Activated T-cell treated with anti-CD3 and anti-CD28 coated beads, Interleukin-2, amount 50 U/mL, for 24 hours (primary cell): ENCODE measurements at regions not wholly inside any gene's neighbourhood (a gene's known extent, or its start where the extent isn't known, plus 50 kb on each side); places are given as distances from the start of the nearest gene placed in this dataset.
A peak's percentile ranks its signal among the peaks of the same experiment; 100 is the strongest.

Experiments used
- DNase-seq: peaks from one replicate; pipeline ENCODE4 v3.0.0-alpha.2; 2020
- H3K27ac Mint-ChIP-seq: 2 replicates; pipeline ENCODE4 v1.8.0; 2020; ENCODE audit warnings: mild to moderate bottlenecking, mixed read lengths
- H3K27me3 Mint-ChIP-seq: 2 replicates; pipeline ENCODE4 v1.8.0; 2020; ENCODE audit warnings: mixed read lengths
- H3K36me3 Mint-ChIP-seq: 2 replicates; pipeline ENCODE4 v1.8.0; 2020; ENCODE audit warnings: low read depth, mixed read lengths
- H3K4me1 Mint-ChIP-seq: 2 replicates; pipeline ENCODE4 v1.8.0; 2020; ENCODE audit warnings: low read depth, mixed read lengths
- H3K4me3 Mint-ChIP-seq: 2 replicates; pipeline ENCODE4 v1.8.0; 2020; ENCODE audit warnings: mild to moderate bottlenecking, moderate library complexity, mixed read lengths
- H3K9me3 Mint-ChIP-seq: 2 replicates; pipeline ENCODE4 v1.8.0; 2020; ENCODE audit warnings: mixed read lengths

- no peak overlapping the region for H3K4me3 Mint-ChIP-seq
- H3K27ac Mint-ChIP-seq = no peak overlapping the region
- no peaks in the 10 kb centered on the region for H3K27me3 Mint-ChIP-seq
- no peaks in the 10 kb centered on the region for H3K36me3 Mint-ChIP-seq
- no peak for DNase-seq
- H3K4me1 Mint-ChIP-seq = no peaks in the 10 kb centered on the region
- no peaks in the 10 kb centered on the region for H3K9me3 Mint-ChIP-seq
Measured at GRCh38 chr2:24439971-24440340, 51.1 kb upstream of the NCOA1 start.

GRCh38 chr2:24439280-24439970 is 51.6 kb upstream of the NCOA1 start:
- Mint-ChIP-seq H3K27me3 (no peaks in the 10 kb centered on the region), H3K9me3 (no peaks in the 10 kb centered on the region), H3K4me1 (no peaks in the 10 kb centered on the region), H3K36me3 (no peaks in the 10 kb centered on the region), H3K4me3 (no peak overlapping the region), H3K27ac (no peak overlapping the region)
- DNase-seq = no peak

- Mint-ChIP-seq H3K4me1 (no peaks in the 10 kb centered on the region), H3K36me3 (no peaks in the 10 kb centered on the region), H3K27me3 (no peaks in the 10 kb centered on the region), H3K4me3 (no peak overlapping the region), H3K27ac (no peak overlapping the region), H3K9me3 (no peaks in the 10 kb centered on the region)
- DNase-seq = no peak
Measured at GRCh38 chr2:24438106-24438505, 52.9 kb upstream of the NCOA1 start.

- H3K4me3 Mint-ChIP-seq = no peak overlapping the region
Measured at GRCh38 chr2:24435391-24436316, 55.4 kb upstream of the NCOA1 start.

GRCh38 chr2:24434541-24434940 is 56.5 kb upstream of the NCOA1 start:
- H3K27me3 Mint-ChIP-seq = no peaks in the 10 kb centered on the region
- DNase-seq = no peak
- no peaks in the 10 kb centered on the region for H3K36me3 Mint-ChIP-seq
- H3K4me3 Mint-ChIP-seq = no peak overlapping the region
- H3K4me1 Mint-ChIP-seq = no peaks in the 10 kb centered on the region
- no peak overlapping the region for H3K27ac Mint-ChIP-seq
- no peaks in the 10 kb centered on the region for H3K9me3 Mint-ChIP-seq

More at GRCh38 chr2:24435391-24436316, 55.4 kb upstream of the NCOA1 start:
- H3K36me3 Mint-ChIP-seq = no peaks in the 10 kb centered on the region
- H3K4me1 Mint-ChIP-seq = no peaks in the 10 kb centered on the region
- no peaks in the 10 kb centered on the region for H3K27me3 Mint-ChIP-seq
- DNase-seq = no peak
- H3K9me3 Mint-ChIP-seq = no peaks in the 10 kb centered on the region
- H3K27ac Mint-ChIP-seq = no peak overlapping the region

GRCh38 chr2:24432735-24433134 is 58.3 kb upstream of the NCOA1 start:
- Mint-ChIP-seq H3K4me1 (no peaks in the 10 kb centered on the region), H3K9me3 (no peaks in the 10 kb centered on the region), H3K4me3 (no peak overlapping the region), H3K36me3 (no peaks in the 10 kb centered on the region), H3K27me3 (no peaks in the 10 kb centered on the region), H3K27ac (no peak overlapping the region)
- no peak for DNase-seq

GRCh38 chr2:24432121-24432520 is 58.9 kb upstream of the NCOA1 start:
- H3K27ac Mint-ChIP-seq = no peak overlapping the region
- H3K27me3 Mint-ChIP-seq = no peaks in the 10 kb centered on the region
- no peaks in the 10 kb centered on the region for H3K36me3 Mint-ChIP-seq
- no peak overlapping the region for H3K4me3 Mint-ChIP-seq
- H3K4me1 Mint-ChIP-seq = no peaks in the 10 kb centered on the region
- no peak for DNase-seq
- H3K9me3 Mint-ChIP-seq = no peaks in the 10 kb centered on the region

GRCh38 chr2:24429197-24430074 is 61.6 kb upstream of the NCOA1 start:
- no peak for DNase-seq
- Mint-ChIP-seq H3K9me3 (no peaks in the 10 kb centered on the region), H3K4me3 (no peak overlapping the region), H3K27me3 (no peaks in the 10 kb centered on the region), H3K36me3 (no peaks in the 10 kb centered on the region), H3K27ac (no peak overlapping the region), H3K4me1 (no peaks in the 10 kb centered on the region)

- Mint-ChIP-seq H3K27ac (no peak overlapping the region), H3K36me3 (no peaks in the 10 kb centered on the region), H3K27me3 (no peaks in the 10 kb centered on the region), H3K9me3 (no peaks in the 10 kb centered on the region), H3K4me1 (peaks cover 1% of the 10 kb centered on the region), H3K4me3 (no peak overlapping the region)
- no peak for DNase-seq
Measured at GRCh38 chr2:24424387-24424786, 64.1 kb upstream of the ITSN2 start.

GRCh38 chr2:24423095-24423494 is 62.8 kb upstream of the ITSN2 start:
- Mint-ChIP-seq H3K36me3 (no peaks in the 10 kb centered on the region), H3K4me1 (peaks cover 1% of the 10 kb centered on the region), H3K27me3 (no peaks in the 10 kb centered on the region), H3K4me3 (no peak overlapping the region), H3K9me3 (no peaks in the 10 kb centered on the region), H3K27ac (no peak overlapping the region)
- DNase-seq = no peak

GRCh38 chr2:24421668-24422067 is 61.3 kb upstream of the ITSN2 start:
- Mint-ChIP-seq H3K9me3 (no peaks in the 10 kb centered on the region), H3K27me3 (no peaks in the 10 kb centered on the region), H3K27ac (no peak overlapping the region), H3K36me3 (no peaks in the 10 kb centered on the region), H3K4me1 (peaks cover 1% of the 10 kb centered on the region), H3K4me3 (no peak overlapping the region)
- DNase-seq = peak; percentile 67

- Mint-ChIP-seq H3K4me3 (no peak overlapping the region), H3K36me3 (no peaks in the 10 kb centered on the region), H3K4me1 (peaks cover 1% of the 10 kb centered on the region), H3K27ac (no peak overlapping the region), H3K9me3 (no peaks in the 10 kb centered on the region), H3K27me3 (no peaks in the 10 kb centered on the region)
- no peak for DNase-seq
Measured at GRCh38 chr2:24420373-24420772, 60.0 kb upstream of the ITSN2 start.

- H3K27ac Mint-ChIP-seq = no peak overlapping the region
- no peak for DNase-seq
- H3K4me1 Mint-ChIP-seq = peaks cover 1% of the 10 kb centered on the region
- H3K4me3 Mint-ChIP-seq = no peak overlapping the region
- H3K36me3 Mint-ChIP-seq = no peaks in the 10 kb centered on the region
- H3K27me3 Mint-ChIP-seq = no peaks in the 10 kb centered on the region
- no peaks in the 10 kb centered on the region for H3K9me3 Mint-ChIP-seq
Measured at GRCh38 chr2:24418166-24418841, 58.0 kb upstream of the ITSN2 start.

- H3K27me3 Mint-ChIP-seq = peaks cover 11% of the 10 kb centered on the region
- H3K4me1 Mint-ChIP-seq = no peaks in the 10 kb centered on the region
- H3K4me3 Mint-ChIP-seq = no peak overlapping the region
- H3K36me3 Mint-ChIP-seq = no peaks in the 10 kb centered on the region
- DNase-seq = no peak
- no peak overlapping the region for H3K27ac Mint-ChIP-seq
- H3K9me3 Mint-ChIP-seq = no peaks in the 10 kb centered on the region
Measured at GRCh38 chr2:24412812-24413211, 52.5 kb upstream of the ITSN2 start.
